Fibroblast of lung (primary cell): ENCODE measurements at regions not wholly inside any gene's neighbourhood (a gene's known extent, or its start where the extent isn't known, plus 50 kb on each side); places are given as distances from the start of the nearest gene placed in this dataset.

Source experiments
- DNase-seq, 2 donors: peaks; one replicate each; pipeline versions ENCODE4 v3.0.0 to v3.0.0-alpha.2; 2010; ENCODE audit warnings: low read depth in 2 of 2
- H2AFZ ChIP-seq: 2 replicates; pipeline ENCODE4 v1.5.1; 2012; ENCODE audit warnings: low read length, control low read depth, inconsistent platforms
- H3K27ac ChIP-seq: 2 replicates; pipeline ENCODE4 v1.5.1; 2011; ENCODE audit warnings: low read length, control low read depth; ENCODE audit not compliant: insufficient read depth
- H3K27me3 ChIP-seq: 2 replicates; pipeline ENCODE4 v1.5.1; 2011; ENCODE audit warnings: mild to moderate bottlenecking, low read length; ENCODE audit not compliant: control insufficient read depth, insufficient read depth
- H3K36me3 ChIP-seq: 2 replicates; pipeline ENCODE4 v1.5.1; 2011; ENCODE audit warnings: low read length; ENCODE audit not compliant: control insufficient read depth, insufficient read depth
- H3K4me1 ChIP-seq: 2 replicates; pipeline ENCODE4 v1.5.1; 2011; ENCODE audit warnings: low read length; ENCODE audit not compliant: control insufficient read depth, insufficient read depth; ENCODE audit errors: extremely low read depth
- H3K4me2 ChIP-seq: 2 replicates; pipeline ENCODE4 v1.5.1; 2011; ENCODE audit warnings: low read length, control low read depth; ENCODE audit not compliant: insufficient read depth; ENCODE audit errors: extremely low read depth
- H3K4me3 ChIP-seq, 4 experiments: fragments of 200-600 bp in 1 of 4; sonication (generic) in 1 of 4; replicated peaks in 1 of 4; 2 replicates each; pipeline ENCODE4 v1.5.1; 2011 to 2016; ENCODE audit warnings: low read length in 4 of 4, low read depth in 3 of 4, mild to moderate bottlenecking in 3 of 4, control low read depth in 2 of 4, inconsistent platforms in 1 of 4, mixed read lengths in 1 of 4; ENCODE audit not compliant: insufficient read depth in 1 of 4; ENCODE audit errors: control extremely low read depth in 1 of 4
- H3K79me2 ChIP-seq: 2 replicates; pipeline ENCODE4 v1.5.1; 2012; ENCODE audit warnings: mild to moderate bottlenecking, low read length, inconsistent platforms; ENCODE audit not compliant: control insufficient read depth, insufficient read depth
- H3K9ac ChIP-seq: 2 replicates; pipeline ENCODE4 v1.5.1; 2011; ENCODE audit warnings: mild to moderate bottlenecking, low read length, control low read depth; ENCODE audit not compliant: insufficient read depth
- H3K9me3 ChIP-seq: 2 replicates; pipeline ENCODE4 v1.5.1; 2012; ENCODE audit warnings: low read depth, low read length; ENCODE audit not compliant: control insufficient read depth, insufficient read depth
- H4K20me1 ChIP-seq: 2 replicates; pipeline ENCODE4 v1.5.1; 2011; ENCODE audit warnings: low read length; ENCODE audit not compliant: control insufficient read depth, insufficient read depth; ENCODE audit errors: extremely low read depth
- CTCF ChIP-seq, 2 donors: IDR thresholded peaks in 1 of 2; conservative IDR thresholded peaks in 1 of 2; 1 replicate in 1 of 2; 2 replicates in 1 of 2; pipeline ENCODE4 v1.5.1; 2011 to 2012; ENCODE audit warnings: low read length in 2 of 2, control low read depth in 1 of 2, inconsistent platforms in 1 of 2, low read depth in 1 of 2, mild to moderate bottlenecking in 1 of 2
- EZH2 ChIP-seq: IDR thresholded peaks from 2 replicates; pipeline ENCODE4 v1.5.1; 2012; ENCODE audit warnings: low read length, control low read depth, mild to moderate bottlenecking; ENCODE audit errors: missing control alignments

DNA sequence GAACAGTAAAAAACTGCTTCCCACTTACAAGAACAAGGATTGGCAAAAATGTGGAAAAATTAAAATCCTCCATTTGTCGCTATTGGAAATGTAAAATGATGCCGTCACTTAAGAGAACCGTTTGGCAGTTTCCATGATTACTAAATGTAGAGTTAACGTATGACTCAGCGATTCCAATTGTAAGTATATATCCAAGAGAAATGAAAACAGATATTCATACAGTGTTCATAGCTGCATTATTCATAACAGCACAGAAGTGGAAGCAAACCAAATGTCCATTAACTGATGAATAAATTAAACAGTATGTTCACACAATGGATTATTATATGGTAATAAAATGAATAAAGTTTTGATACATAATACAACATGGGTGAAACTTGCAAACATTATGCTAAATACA lies 971.0 kb downstream of the AMY1C start:
- no peak for TF ChIP-seq EZH2
- TF ChIP-seq CTCF (conservative IDR thresholded peaks at IDR 0.05 in 1 of 2, IDR thresholded peaks at IDR 0.05 in 1 of 2; ENCODE audit: low read depth in 1 of 2, low read length in 2 of 2): no peak
- Histone ChIP-seq H3K4me3 (no peak overlapping the region), H3K4me1 (no peaks in the 10 kb centered on the region), H4K20me1 (no peaks in the 10 kb centered on the region), H3K9me3 (no peaks in the 10 kb centered on the region), H3K36me3 (no peaks in the 10 kb centered on the region), H3K4me2 (no peak overlapping the region), H3K27ac (no peak overlapping the region), H3K9ac (no peak overlapping the region), H3K79me2 (no peaks in the 10 kb centered on the region), H3K27me3 (no peaks in the 10 kb centered on the region), H2AFZ (no peak overlapping the region)
- no peak for DNase-seq

- no peaks in the 10 kb centered on the region for H3K9me3 ChIP-seq
- no peak overlapping the region for H2AFZ ChIP-seq
- no peaks in the 10 kb centered on the region for H3K79me2 ChIP-seq
- no peak overlapping the region for H3K4me2 ChIP-seq
- no peak for TF ChIP-seq EZH2
- TF ChIP-seq CTCF (conservative IDR thresholded peaks at IDR 0.05 in 1 of 2, IDR thresholded peaks at IDR 0.05 in 1 of 2; ENCODE audit: low read depth in 1 of 2, low read length in 2 of 2): no peak
- H3K9ac ChIP-seq: no peak overlapping the region
- DNase-seq: no peak
- H3K4me3 ChIP-seq: no peak overlapping the region
- H4K20me1 ChIP-seq: no peaks in the 10 kb centered on the region
- no peaks in the 10 kb centered on the region for H3K4me1 ChIP-seq
- H3K27me3 ChIP-seq: no peaks in the 10 kb centered on the region
- H3K36me3 ChIP-seq: no peaks in the 10 kb centered on the region
- H3K27ac ChIP-seq: no peak overlapping the region
Observed at GRCh38 chr1:104726917-104727316, 977.2 kb downstream of the AMY1C start.

DNA sequence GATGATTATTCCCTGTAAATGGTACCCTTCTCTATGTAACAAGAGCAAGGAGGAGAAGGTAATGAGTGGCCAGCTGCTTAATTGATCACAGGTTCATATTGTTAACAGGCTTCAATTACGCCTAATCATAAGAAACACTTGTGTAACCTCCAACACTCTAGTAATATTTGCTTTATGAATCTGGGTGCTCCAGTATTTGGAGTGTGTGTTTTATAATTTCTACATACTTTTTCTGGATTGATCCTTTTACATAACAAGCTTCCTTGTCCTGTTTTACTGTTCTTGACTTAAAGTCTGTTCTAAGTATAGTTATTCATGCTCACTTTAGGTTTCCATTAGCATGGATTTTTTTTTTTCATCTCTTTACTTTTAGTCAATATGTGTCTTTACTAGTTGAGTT lies 984.2 kb downstream of the AMY1C start:
- TF ChIP-seq CTCF (conservative IDR thresholded peaks at IDR 0.05 in 1 of 2, IDR thresholded peaks at IDR 0.05 in 1 of 2; ENCODE audit: low read depth in 1 of 2, low read length in 2 of 2): no peak
- no peak for TF ChIP-seq EZH2
- Histone ChIP-seq H3K9me3 (no peaks in the 10 kb centered on the region), H3K27ac (no peak overlapping the region), H4K20me1 (no peaks in the 10 kb centered on the region), H3K27me3 (no peaks in the 10 kb centered on the region), H3K4me1 (no peaks in the 10 kb centered on the region), H3K4me2 (no peak overlapping the region), H3K9ac (no peak overlapping the region), H3K4me3 (no peak overlapping the region), H3K36me3 (no peaks in the 10 kb centered on the region), H3K79me2 (no peaks in the 10 kb centered on the region), H2AFZ (no peak overlapping the region)
- DNase-seq: no peak
